B cell (primary cell): ENCODE measurements at regions not wholly inside any gene's neighbourhood (a gene's known extent, or its start where the extent isn't known, plus 50 kb on each side); places are given as distances from the start of the nearest gene placed in this dataset.

ENCODE experiments used
- ATAC-seq: fragments of 200-7000 bp; cut with Tn5 transposase; one replicate; pipeline ENCODE4 v1.10.0; 2021; ENCODE audit warnings: low read depth, mild to moderate bottlenecking, moderate number of reproducible peaks, moderate library complexity
- CTCF ChIA-PET: fragments of 350-600 bp; sonication (Branson Sonifier 250); formaldehyde crosslinking; loops from one replicate; lab custom pipeline; 2021; ENCODE audit warnings: antibody characterized with exemption, inconsistent platforms; lab: Charles Lee
- POLR2A ChIA-PET: fragments of 350-600 bp; sonication (Branson Sonifier 250); formaldehyde crosslinking; loops from one replicate; lab custom pipeline; 2021; ENCODE audit warnings: antibody characterized with exemption; lab: Charles Lee
- DNase-seq: peaks from one replicate; pipeline ENCODE4 v3.0.0; 2013
- H2AFZ ChIP-seq: 2 replicates; pipeline ENCODE4 v1.6.1; 2012; ENCODE audit warnings: mild to moderate bottlenecking, low read depth, low read length; ENCODE audit not compliant: insufficient read depth, poor library complexity, severe bottlenecking
- H3K27ac ChIP-seq, 2 donors: 1 replicate in 1 of 2; 2 replicates in 1 of 2; pipeline ENCODE4 v1.5.1; 2012 to 2013; ENCODE audit warnings: low read length in 2 of 2, mild to moderate bottlenecking in 2 of 2, moderate library complexity in 1 of 2
- H3K27me3 ChIP-seq, 4 experiments: fragments of 200-600 bp in 1 of 4; sonication (generic) in 1 of 4; replicated peaks in 1 of 4; 1 replicate in 2 of 4; 2 replicates in 2 of 4; pipeline versions ENCODE4 v1.6.1 to v1.7.0; 2013 to 2016; ENCODE audit warnings: low read length in 3 of 4, mild to moderate bottlenecking in 2 of 4, mixed read lengths in 1 of 4, moderate library complexity in 1 of 4; ENCODE audit not compliant: insufficient read depth in 4 of 4, control insufficient read depth in 3 of 4; ENCODE audit errors: control extremely low read depth in 1 of 4
- H3K36me3 ChIP-seq, 2 experiments: replicated peaks in 1 of 2; 1 replicate in 1 of 2; 2 replicates in 1 of 2; pipeline versions ENCODE4 v1.6.1 to v1.7.1; 2013; ENCODE audit warnings: low read length in 1 of 2; ENCODE audit not compliant: insufficient read depth in 2 of 2, control insufficient read depth in 1 of 2; ENCODE audit errors: control extremely low read depth in 1 of 2, extremely low read depth in 1 of 2
- H3K4me1 ChIP-seq, 2 donors: fragments of 200-600 bp in 1 of 2; sonication (generic) in 1 of 2; 1 replicate in 1 of 2; 2 replicates in 1 of 2; pipeline versions ENCODE4 v1.5.1 to v1.6.1; 2013 to 2017; ENCODE audit warnings: low read length in 2 of 2; ENCODE audit not compliant: control insufficient read depth in 2 of 2, insufficient read depth in 2 of 2
- H3K4me2 ChIP-seq: replicated peaks from 2 replicates; pipeline ENCODE3; 2012; ENCODE audit warnings: mild to moderate bottlenecking, low read depth, low read length; ENCODE audit not compliant: poor library complexity, severe bottlenecking
- H3K4me3 ChIP-seq, 5 experiments: fragments of 200-600 bp in 1 of 5; sonication (generic) in 1 of 5; 1 replicate in 3 of 5; 2 replicates in 2 of 5; pipeline versions ENCODE4 v1.5.1 to v1.7.0; 2011 to 2016; ENCODE audit warnings: low read length in 4 of 5, mild to moderate bottlenecking in 4 of 5, low read depth in 2 of 5, control low read depth in 1 of 5, moderate library complexity in 1 of 5; ENCODE audit not compliant: insufficient read depth in 1 of 5; ENCODE audit errors: control extremely low read depth in 1 of 5, extremely low read depth in 1 of 5
- H3K79me2 ChIP-seq: fragments of 200-600 bp; sonication (generic); one replicate; pipeline ENCODE4 v1.6.0; 2016; ENCODE audit warnings: low read length; ENCODE audit not compliant: control insufficient read depth, insufficient read depth
- H3K9ac ChIP-seq: fragments of 200-600 bp; sonication (generic); 2 replicates; pipeline ENCODE4 v1.6.1; 2017; ENCODE audit warnings: mild to moderate bottlenecking, low read length, moderate library complexity
- H3K9me3 ChIP-seq, 3 donors: one replicate each; pipeline versions ENCODE4 v1.6.1 to v1.7.1; 2013; ENCODE audit warnings: low read length in 2 of 3; ENCODE audit not compliant: control insufficient read depth in 2 of 3, insufficient read depth in 1 of 3; ENCODE audit errors: control extremely low read depth in 1 of 3
- H4K20me1 ChIP-seq: 2 replicates; pipeline ENCODE4 v1.6.0; 2012; ENCODE audit warnings: mild to moderate bottlenecking, low read length; ENCODE audit not compliant: insufficient read depth, control insufficient read depth, poor library complexity, severe bottlenecking
- H3K27ac Mint-ChIP-seq: one replicate; pipeline ENCODE4 v1.8.0; 2021; ENCODE audit warnings: mixed read lengths
- H3K27me3 Mint-ChIP-seq: one replicate; pipeline ENCODE4 v1.8.0; 2021; ENCODE audit warnings: mixed read lengths
- H3K4me1 Mint-ChIP-seq: one replicate; pipeline ENCODE4 v1.8.0; 2021; ENCODE audit warnings: mixed read lengths
- H3K4me3 Mint-ChIP-seq: one replicate; pipeline ENCODE4 v1.8.0; 2021; ENCODE audit warnings: mixed read lengths
- H3K9me3 Mint-ChIP-seq: one replicate; pipeline ENCODE4 v1.8.0; 2022; ENCODE audit warnings: mixed read lengths; ENCODE audit not compliant: insufficient read depth
- CTCF ChIP-seq: fragments of 200-600 bp; IDR thresholded peaks from one replicate; pipeline ENCODE4 v1.8.0; 2022; ENCODE audit warnings: antibody characterized with exemption, mild to moderate bottlenecking
- EZH2 ChIP-seq: IDR thresholded peaks from 2 replicates; pipeline ENCODE4 v1.6.1; 2012; ENCODE audit warnings: borderline replicate concordance, low read depth, mild to moderate bottlenecking, moderate library complexity, low read length; ENCODE audit not compliant: insufficient read depth, poor library complexity, severe bottlenecking
- WGBS: methylation state at CpG from one replicate; pipeline ENCODE4 v1.1.5; 2013; ENCODE audit warnings: missing lambda C conversion rate; ENCODE audit not compliant: insufficient coverage; 5-methylcytosine and 5-hydroxymethylcytosine counted together
- intact Hi-C: fragments of 100-400 bp; cut with micrococcal nuclease; formaldehyde crosslinking; loops from one replicate; pipeline ENCODE4 v1.10.0; 2022

- Mint-ChIP-seq H3K27ac (no peak overlapping the region), H3K4me1 (no peaks in the 10 kb centered on the region), H3K9me3 (no peaks in the 10 kb centered on the region), H3K27me3 (no peaks in the 10 kb centered on the region), H3K4me3 (no peak overlapping the region)
- H3K9ac ChIP-seq, result no peak overlapping the region
- DNase-seq, result no peak
- no peaks in the 10 kb centered on the region for H3K9me3 ChIP-seq
- ATAC-seq, result no peak
- H3K36me3 ChIP-seq, result no peaks in the 10 kb centered on the region
- ChIA-PET CTCF (no interaction called here), POLR2A (no interaction called here)
- H4K20me1 ChIP-seq, result no peaks in the 10 kb centered on the region
- H3K27ac ChIP-seq, result no peak overlapping the region
- no peak overlapping the region for H2AFZ ChIP-seq
- intact Hi-C loops, result no loop called here
- no peak overlapping the region for H3K4me3 ChIP-seq
- H3K4me1 ChIP-seq, result no peaks in the 10 kb centered on the region
- no peaks in the 10 kb centered on the region for H3K79me2 ChIP-seq
- no peak overlapping the region for H3K4me2 ChIP-seq
- TF ChIP-seq EZH2, result no peak
- no peak for TF ChIP-seq CTCF
- WGBS, result 78% methylated on average over 1 of the region's 2 CpGs
- peaks cover 0 to 2% (median 0%) of the 10 kb centered on the region in 4 experiments for H3K27me3 ChIP-seq
Observed at GRCh38 chr4:90057091-90057490, 70.1 kb upstream of the CCSER1 start.

- WGBS, result 71% methylated on average over 1 of the region's 4 CpGs
- no peaks in the 10 kb centered on the region for H3K4me1 ChIP-seq
- no peaks in the 10 kb centered on the region for H4K20me1 ChIP-seq
- H3K27ac ChIP-seq, result no peak overlapping the region
- Mint-ChIP-seq H3K4me3 (no peak overlapping the region), H3K27ac (no peak overlapping the region), H3K9me3 (no peaks in the 10 kb centered on the region), H3K4me1 (no peaks in the 10 kb centered on the region), H3K27me3 (no peaks in the 10 kb centered on the region)
- ChIA-PET CTCF (no interaction called here), POLR2A (no interaction called here)
- H2AFZ ChIP-seq, result no peak overlapping the region
- DNase-seq (no peak), ATAC-seq (no peak)
- no peaks in the 10 kb centered on the region for H3K36me3 ChIP-seq
- peaks cover 0 to 2% (median 0%) of the 10 kb centered on the region in 4 experiments for H3K27me3 ChIP-seq
- no peak overlapping the region for H3K4me3 ChIP-seq
- TF ChIP-seq CTCF, result no peak
- no peak for TF ChIP-seq EZH2
- no peaks in the 10 kb centered on the region for H3K9me3 ChIP-seq
- intact Hi-C loops, result no loop called here
- H3K79me2 ChIP-seq, result no peaks in the 10 kb centered on the region
- no peak overlapping the region for H3K9ac ChIP-seq
- no peak overlapping the region for H3K4me2 ChIP-seq
Observed at GRCh38 chr4:90060039-90060438, 67.2 kb upstream of the CCSER1 start.
